HepG2 (cell line): ENCODE measurements at regions not wholly inside any gene's neighbourhood (a gene's known extent, or its start where the extent isn't known, plus 50 kb on each side); places are given as distances from the start of the nearest gene placed in this dataset.

Source experiments
- ATAC-seq: fragments of 200-7000 bp; cut with Tn5 transposase; 3 replicates; pipeline ENCODE4 v1.9.1; 2020; ENCODE audit warnings: mild to moderate bottlenecking, moderate library complexity
- BruUV-seq: library from RNA; stranded (reverse); fragments of 400-500 nt; replicated peaks from 2 replicates; lab custom pipeline; 2021; lab: Mats Ljungman, UMichigan
- CTCF ChIA-PET: fragments of 300-600 bp; formaldehyde crosslinking; extraction: SDS; loops from one replicate; lab custom pipeline; 2021; ENCODE audit warnings: low total read pairs, inconsistent platforms, low intra/inter-chr PET ratio; lab: Yijun Ruan, JAX
- POLR2A ChIA-PET: fragments of 350-600 bp; sonication (Branson Sonifier 250); formaldehyde crosslinking; loops from one replicate; lab custom pipeline; 2020; ENCODE audit warnings: antibody characterized with exemption, inconsistent platforms; lab: Yijun Ruan, JAX
- DNase-seq: peaks from one replicate; pipeline ENCODE4 v3.0.0-alpha.2; 2015; ENCODE audit warnings: low spot score
- FAIRE-seq: peaks from 3 replicates; lab custom pipeline; 2011; peaks lifted over from hg19 to GRCh38; lab: Jason Lieb, UNC
- H2AFZ ChIP-seq: one replicate; pipeline ENCODE4 v1.6.1; 2011; ENCODE audit warnings: low read length, inconsistent platforms
- H3K27ac ChIP-seq: fragments of 300-600 bp; 3 replicates; pipeline ENCODE4 v1.8.0; 2011; ENCODE audit warnings: mixed run types, mild to moderate bottlenecking, mixed read lengths, low read length, inconsistent platforms; ENCODE audit not compliant: insufficient read depth; ENCODE audit errors: extremely low read length
- H3K27me3 ChIP-seq, 2 experiments: fragments of 200-600 bp in 1 of 2; 2 replicates in 1 of 2; 3 replicates in 1 of 2; pipeline versions ENCODE4 v1.6.0 to v1.8.0; 2011; ENCODE audit warnings: low read length in 2 of 2, mild to moderate bottlenecking in 2 of 2, moderate library complexity in 2 of 2, inconsistent platforms in 1 of 2; ENCODE audit not compliant: insufficient read depth in 2 of 2, control insufficient read depth in 1 of 2
- H3K36me3 ChIP-seq, 2 experiments: fragments of 200-600 bp in 1 of 2; replicated peaks in 1 of 2; 2 replicates in 1 of 2; 3 replicates in 1 of 2; pipeline versions ENCODE4 v1.5.1 to v1.8.0; 2011; ENCODE audit warnings: low read length in 2 of 2, inconsistent platforms in 1 of 2; ENCODE audit not compliant: insufficient read depth in 2 of 2, control insufficient read depth in 1 of 2
- H3K4me1 ChIP-seq: 2 replicates; pipeline ENCODE4 v1.5.1; 2012; ENCODE audit warnings: low read length, inconsistent platforms; ENCODE audit not compliant: insufficient read depth
- H3K4me2 ChIP-seq: 2 replicates; pipeline ENCODE4 v1.6.0; 2011; ENCODE audit warnings: low read depth, low read length, inconsistent platforms
- H3K4me3 ChIP-seq, 3 experiments: fragments of 200-600 bp in 1 of 3; sonication (generic), shearing (Covaris generic) in 1 of 3; replicated peaks in 1 of 3; 2 replicates each; pipeline ENCODE4 v1.5.1; 2011 to 2016; ENCODE audit warnings: low read length in 3 of 3, inconsistent platforms in 2 of 3, low read depth in 2 of 3, mild to moderate bottlenecking in 2 of 3, control low read depth in 1 of 3, mixed read lengths in 1 of 3; ENCODE audit not compliant: insufficient read depth in 1 of 3
- H3K79me2 ChIP-seq: one replicate; pipeline ENCODE4 v1.6.1; 2011; ENCODE audit warnings: low read length, inconsistent platforms; ENCODE audit not compliant: insufficient read depth
- H3K9ac ChIP-seq: 2 replicates; pipeline ENCODE4 v1.6.0; 2011; ENCODE audit warnings: mild to moderate bottlenecking, low read depth, low read length, inconsistent platforms; ENCODE audit not compliant: insufficient read depth
- H3K9me3 ChIP-seq: 2 replicates; pipeline ENCODE4 v1.5.1; 2012; ENCODE audit warnings: mild to moderate bottlenecking, low read length
- H4K20me1 ChIP-seq: 2 replicates; pipeline ENCODE4 v1.6.0; 2011; ENCODE audit warnings: inconsistent platforms, mild to moderate bottlenecking, low read length, moderate library complexity; ENCODE audit not compliant: insufficient read depth
- AKAP8 ChIP-seq: sonication (generic); formaldehyde crosslinking; IDR thresholded peaks from 2 replicates; pipeline ENCODE4 v1.5.1; 2020; ENCODE audit warnings: mild to moderate bottlenecking, missing genetic modification reagents
- ASH2L ChIP-seq: fragments of 300-600, 200-600 bp; sonication (generic); IDR thresholded peaks from 2 replicates; pipeline ENCODE4 v1.7.0; 2017; ENCODE audit warnings: low read depth, mild to moderate bottlenecking, moderate library complexity, mixed read lengths, low read length; ENCODE audit not compliant: insufficient read length
- CENPBD1 ChIP-seq: sonication (generic); formaldehyde crosslinking; IDR thresholded peaks from 2 replicates; pipeline ENCODE4 v1.8.0; 2022; ENCODE audit warnings: missing genetic modification reagents, low read depth, mild to moderate bottlenecking, borderline replicate concordance
- DRAP1 ChIP-seq: IDR thresholded peaks from 2 replicates; pipeline ENCODE4 v1.6.1; 2016; ENCODE audit warnings: missing genetic modification reagents, missing compliant biosample characterization
- E2F2 ChIP-seq: sonication (generic); formaldehyde crosslinking; IDR thresholded peaks from 2 replicates; pipeline ENCODE4 v1.4.0; 2020; ENCODE audit warnings: missing genetic modification reagents, borderline replicate concordance
- EED ChIP-seq: sonication (generic); formaldehyde crosslinking; IDR thresholded peaks from 2 replicates; pipeline ENCODE4 v1.5.0; 2020; ENCODE audit warnings: mild to moderate bottlenecking, missing genetic modification reagents
- ELF3 ChIP-seq: IDR thresholded peaks from 2 replicates; pipeline ENCODE4 v1.6.1; 2016; ENCODE audit warnings: missing genetic modification reagents, missing compliant biosample characterization
- KMT2A ChIP-seq: sonication (generic); formaldehyde crosslinking; IDR thresholded peaks from 2 replicates; pipeline ENCODE4 v1.4.0; 2020; ENCODE audit warnings: missing genetic modification reagents
- MED8 ChIP-seq: sonication (generic); formaldehyde crosslinking; IDR thresholded peaks from 2 replicates; pipeline ENCODE4 v1.8.1; 2023; ENCODE audit warnings: mild to moderate bottlenecking, missing genetic modification reagents; ENCODE audit not compliant: insufficient replicate concordance
- MNT ChIP-seq: fragments of 450-650 bp; IDR thresholded peaks from 2 replicates; pipeline ENCODE4 v1.6.1; 2016
- NCOA5 ChIP-seq: sonication (generic); formaldehyde crosslinking; IDR thresholded peaks from 2 replicates; pipeline ENCODE4 v1.4.0; 2020; ENCODE audit warnings: missing genetic modification reagents
- NKX3-1 ChIP-seq: sonication (generic); formaldehyde crosslinking; IDR thresholded peaks from 2 replicates; pipeline ENCODE4 v1.5.0; 2020; ENCODE audit warnings: missing genetic modification reagents
- NPAS2 ChIP-seq: sonication (generic); formaldehyde crosslinking; IDR thresholded peaks from 2 replicates; pipeline ENCODE4 v1.8.0; 2022; ENCODE audit warnings: mild to moderate bottlenecking, missing genetic modification reagents, borderline replicate concordance
- RFX1 ChIP-seq: fragments of 450-650 bp; IDR thresholded peaks from 2 replicates; pipeline ENCODE4 v1.6.1; 2017
- TCF12 ChIP-seq, 2 experiments: fragments of 450-650 bp in 1 of 2; sonication (generic) in 1 of 2; formaldehyde crosslinking in 1 of 2; IDR thresholded peaks; 2 replicates each; pipeline versions ENCODE4 v1.6.1 to v1.8.0; 2017 to 2022; ENCODE audit warnings: antibody characterized with exemption in 1 of 2, mild to moderate bottlenecking in 1 of 2, missing genetic modification reagents in 1 of 2, moderate library complexity in 1 of 2
- ZNF121 ChIP-seq: sonication (generic); formaldehyde crosslinking; IDR thresholded peaks from 2 replicates; pipeline ENCODE4 v1.5.0; 2020; ENCODE audit warnings: mild to moderate bottlenecking, missing genetic modification reagents
- ZNF670 ChIP-seq: sonication (generic); formaldehyde crosslinking; IDR thresholded peaks from 2 replicates; pipeline ENCODE4 v1.8.0; 2022; ENCODE audit warnings: mild to moderate bottlenecking, missing genetic modification reagents, borderline replicate concordance
- ZNF784 ChIP-seq: sonication (generic); formaldehyde crosslinking; IDR thresholded peaks from 2 replicates; pipeline ENCODE4 v1.5.1; 2020; ENCODE audit warnings: missing genetic modification reagents, mild to moderate bottlenecking, borderline replicate concordance
- WGBS: methylation state at CpG from one replicate; pipeline ENCODE4 v1.1.6; 2017; ENCODE audit warnings: low lambda C conversion rate; 5-methylcytosine and 5-hydroxymethylcytosine counted together
- in situ Hi-C: cut with HindIII; loops from 2 replicates; pipeline ENCODE4 v1.10.0; 2017; ENCODE audit warnings: low pct_unique_long_range_greater_than_20kb; ENCODE audit not compliant: extremely low pct_ligation_motif_present
- intact Hi-C: fragments of 100-400 bp; cut with micrococcal nuclease; formaldehyde crosslinking; loops from one replicate; pipeline ENCODE4 v1.10.0; 2022; ENCODE audit not compliant: unreplicated experiment

- Histone ChIP-seq H3K27ac (no peak overlapping the region), H3K4me2 (no peak overlapping the region), H3K79me2 (no peaks in the 10 kb centered on the region), H2AFZ (no peak overlapping the region), H3K36me3 (no peaks in the 10 kb centered on the region), H3K4me3 (no peak overlapping the region), H3K9me3 (peaks cover 6% of the 10 kb centered on the region; the same call in 1 of the 2 replicates), H3K4me1 (no peaks in the 10 kb centered on the region), H3K27me3 (peaks cover 10 to 67% of the 10 kb centered on the region in 2 experiments), H4K20me1 (no peaks in the 10 kb centered on the region), H3K9ac (no peak overlapping the region)
- POLR2A ChIA-PET = no interaction called here
- intact Hi-C loops = no loop called here
- no peak for DNase-seq
- no peak for TF ChIP-seq DRAP1
- no peak for TF ChIP-seq ZNF670 (CRISPR knock-in tag)
- no peak for TF ChIP-seq CENPBD1 (CRISPR knock-in tag)
- TF ChIP-seq EED (CRISPR knock-in tag) = no peak
- TF ChIP-seq NPAS2 (CRISPR knock-in tag) = no peak
- TF ChIP-seq E2F2 = no peak
- no peak for TF ChIP-seq ELF3 (CRISPR knock-in tag)
- TF ChIP-seq MED8 (CRISPR knock-in tag) = no peak
- TF ChIP-seq ASH2L = no peak
- TF ChIP-seq MNT = no peak
- TF ChIP-seq KMT2A (CRISPR knock-in tag) = no peak
- no peak for TF ChIP-seq ZNF121 (CRISPR knock-in tag)
- TF ChIP-seq ZNF784 (CRISPR knock-in tag) = no peak
- TF ChIP-seq RFX1 = no peak
- TF ChIP-seq NCOA5 (CRISPR knock-in tag) = no peak
- no peak for TF ChIP-seq TCF12 (IDR thresholded peaks at IDR 0.05)
- no peak for TF ChIP-seq TCF12 (CRISPR knock-in tag; IDR thresholded peaks at IDR 0.05)
- TF ChIP-seq NKX3-1 (CRISPR knock-in tag) = no peak
- TF ChIP-seq AKAP8 = no peak
- no peak for FAIRE-seq
- ATAC-seq = no peak
- no TSS peak for BruUV-seq
- WGBS = 18% methylated on average over 3 of the region's 10 CpGs
- CTCF ChIA-PET = no interaction called here
- in situ Hi-C loops = no loop called here
Observed at GRCh38 chr18:79629249-79629558, 50.4 kb upstream of the CTDP1 start.
